NCI-H2196 treated with DMSO at 0.1 percent for 48 hours (cell line): ENCODE measurements at regions not wholly inside any gene's neighbourhood (a gene's known extent, or its start where the extent isn't known, plus 50 kb on each side); places are given as distances from the start of the nearest gene placed in this dataset.

ENCODE experiments used
- DNase-seq: peaks from one replicate; lab custom pipeline; 2025; ENCODE audit not compliant: unreplicated experiment; lab: John Stamatoyannopoulos, UW

DNA sequence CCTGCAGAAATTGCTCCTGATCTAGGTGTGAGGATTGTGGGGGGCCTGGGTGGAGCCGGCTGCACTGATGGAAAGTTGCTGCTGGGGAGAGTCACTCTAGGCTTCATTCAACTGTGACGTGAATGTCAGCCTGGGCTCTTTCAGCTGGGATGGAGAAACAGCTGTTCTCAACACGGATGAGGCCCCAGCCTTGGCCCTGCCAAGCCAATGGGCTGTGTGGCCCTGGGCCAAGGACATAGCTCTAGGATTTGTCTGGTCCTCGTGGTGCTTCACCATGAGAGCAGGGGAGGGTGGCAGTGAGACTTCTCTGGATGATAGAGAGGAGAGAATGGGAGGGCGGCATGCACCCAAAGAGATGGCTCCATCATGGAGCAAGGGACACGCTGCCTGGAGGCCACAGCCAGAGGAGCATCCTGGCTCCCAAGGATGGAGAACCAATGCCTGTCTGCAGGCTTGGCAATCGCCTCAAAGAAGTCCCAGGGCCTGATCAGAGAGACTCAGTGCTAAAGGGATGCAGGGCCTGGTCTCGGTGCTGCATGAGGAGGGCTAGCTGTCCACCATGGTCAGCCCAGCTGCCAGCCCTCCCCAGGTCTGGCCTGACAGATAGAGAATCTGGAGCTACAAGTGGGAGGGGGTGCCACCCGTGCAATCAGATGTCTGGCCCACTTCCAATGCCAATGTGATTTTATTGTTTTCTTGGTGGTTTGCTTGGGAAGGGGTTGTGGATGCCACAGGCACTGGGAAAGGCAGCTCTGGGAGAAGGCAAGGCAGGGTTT lies 141.0 kb downstream of the GADD45G start:
- DNase-seq: no peak

DNA sequence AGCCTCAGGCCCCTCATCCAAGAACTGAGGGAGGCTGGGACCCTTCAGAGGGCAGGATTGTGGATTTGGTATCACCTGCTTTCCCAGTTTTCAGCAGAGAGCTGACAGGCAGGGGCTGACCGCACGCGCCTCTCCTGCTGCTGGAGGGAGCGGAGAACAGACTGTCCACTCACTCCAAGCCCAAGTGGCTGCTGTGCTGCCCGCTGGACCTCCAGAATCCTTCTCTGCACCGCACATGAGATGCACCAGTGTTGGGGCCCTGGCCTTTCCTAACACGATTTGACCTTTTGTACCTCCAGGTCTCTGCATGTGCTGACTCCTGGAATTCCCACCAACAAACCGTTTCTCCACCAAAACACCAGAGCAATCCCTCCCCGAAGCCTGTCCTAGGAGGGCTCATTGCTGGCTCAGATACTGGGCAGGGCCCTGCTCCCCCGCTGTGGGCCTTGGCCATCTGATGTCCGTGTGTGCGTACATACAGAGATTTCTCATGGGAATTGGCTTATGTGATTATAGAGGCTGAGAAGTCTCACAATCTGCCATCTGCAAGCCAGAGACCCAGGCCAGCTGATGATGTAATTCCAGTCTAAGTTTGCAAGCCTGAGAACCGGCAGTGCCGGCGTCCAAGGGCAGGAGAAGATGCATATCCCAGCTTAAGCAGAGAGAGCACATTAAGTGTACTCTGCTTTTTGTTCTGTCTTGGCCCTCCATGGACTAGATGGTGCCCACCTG lies 141.7 kb downstream of the GADD45G start:
- DNase-seq: no peak

DNA sequence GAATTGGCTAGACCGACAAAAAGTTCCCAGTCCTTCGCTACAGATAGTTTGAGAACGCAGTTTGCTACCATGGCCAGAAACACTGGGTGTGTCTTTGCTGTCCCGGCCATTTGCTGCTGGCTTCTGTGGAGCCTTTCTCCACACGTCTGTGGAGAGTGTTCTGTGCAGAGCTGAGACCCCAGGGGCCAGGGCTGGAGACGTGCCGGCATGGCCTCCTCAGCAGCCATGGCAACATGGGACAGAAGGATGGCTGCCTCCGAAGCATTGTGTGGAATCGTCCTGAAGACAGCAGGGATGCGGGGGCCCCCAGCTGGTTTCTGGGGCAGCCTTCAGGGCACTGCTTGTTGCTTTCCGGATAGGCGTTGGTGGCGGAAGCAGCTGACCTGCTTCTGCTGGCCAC lies 142.8 kb downstream of the GADD45G start:
- no peak for DNase-seq

DNA sequence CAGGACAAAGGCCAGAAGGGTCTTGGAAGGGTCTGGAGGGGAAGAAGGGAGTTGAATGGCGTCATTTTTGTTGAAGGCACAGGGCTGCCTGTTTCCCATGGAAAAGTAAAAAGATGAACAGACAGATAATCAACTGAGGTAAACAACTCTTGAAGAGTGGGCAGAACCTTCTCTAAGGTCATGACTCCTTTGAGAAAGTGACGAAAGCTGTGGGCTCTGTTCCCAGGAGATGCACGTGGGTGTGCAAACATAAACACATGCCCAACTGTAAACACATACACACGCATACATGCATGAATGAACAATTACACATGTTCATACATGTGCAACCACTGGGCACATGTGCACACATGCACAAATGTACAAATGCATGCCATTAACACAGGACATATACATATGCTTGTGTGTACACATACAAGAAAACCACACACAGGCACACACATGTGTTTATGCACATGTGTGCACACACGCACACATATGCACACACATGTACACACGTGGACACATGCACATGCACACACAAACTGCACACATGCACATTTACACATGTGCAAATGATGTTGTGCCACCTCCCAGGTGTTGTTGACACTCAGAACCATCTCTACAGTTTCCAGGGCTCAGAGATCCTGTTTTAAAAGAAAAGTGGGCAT lies 143.3 kb downstream of the GADD45G start:
- DNase-seq: no peak

DNA sequence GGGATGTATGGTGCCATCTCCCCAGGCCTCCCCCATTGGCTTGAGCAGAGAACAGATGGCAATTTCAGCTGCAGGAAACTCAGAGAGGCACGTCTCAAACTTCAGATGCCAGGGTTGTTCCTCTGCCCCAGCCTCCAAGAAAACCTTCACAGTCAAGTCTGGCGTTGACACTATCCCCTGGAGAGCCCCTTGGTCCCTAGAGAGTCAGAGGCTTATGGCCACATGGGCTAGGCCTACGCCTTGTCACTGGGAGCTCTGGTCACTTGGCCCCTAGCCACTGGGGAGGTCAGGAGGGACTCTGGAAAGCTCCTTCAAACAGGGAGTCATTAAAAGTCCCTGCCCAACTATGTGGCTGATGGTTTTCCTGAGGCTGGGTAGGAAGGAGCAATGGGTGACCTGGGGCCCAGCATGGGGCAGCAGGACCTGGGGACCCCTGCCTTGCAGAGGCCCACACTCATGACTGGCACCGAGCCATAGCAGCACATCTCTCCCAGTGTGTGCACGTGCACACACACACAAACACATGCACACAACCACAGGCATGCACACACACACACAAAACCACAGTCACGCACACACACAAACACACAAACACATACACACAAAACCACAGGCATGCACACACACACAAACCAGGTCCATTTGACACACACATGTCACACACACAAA lies 144.2 kb downstream of the GADD45G start:
- no peak for DNase-seq

DNA sequence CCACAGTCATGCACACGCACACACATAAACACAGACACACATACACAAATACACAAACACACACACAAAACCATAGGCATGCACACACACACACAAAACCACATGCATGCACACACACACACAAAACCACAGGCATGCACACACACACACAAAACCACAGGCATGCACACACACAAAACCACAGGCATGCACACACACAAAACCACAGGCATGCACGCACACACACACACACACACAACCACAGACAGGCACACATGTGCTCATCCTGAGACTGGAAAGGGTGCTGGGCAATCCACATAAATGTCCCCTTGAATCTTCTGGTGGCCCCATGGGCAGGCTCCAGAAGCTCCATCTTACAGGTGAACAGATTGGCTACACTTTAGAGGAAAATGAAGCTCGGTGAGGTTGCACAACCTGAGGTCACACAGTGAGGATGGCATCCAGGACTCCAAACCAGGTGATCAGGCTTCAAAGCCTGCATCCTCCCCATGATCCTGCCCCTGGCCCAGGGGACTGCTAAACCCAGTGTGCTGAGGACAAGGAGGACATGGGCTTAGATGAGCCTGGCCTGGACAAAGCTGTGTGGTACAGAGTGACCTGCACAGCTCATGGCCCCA lies 144.8 kb downstream of the GADD45G start:
- no peak for DNase-seq

DNA sequence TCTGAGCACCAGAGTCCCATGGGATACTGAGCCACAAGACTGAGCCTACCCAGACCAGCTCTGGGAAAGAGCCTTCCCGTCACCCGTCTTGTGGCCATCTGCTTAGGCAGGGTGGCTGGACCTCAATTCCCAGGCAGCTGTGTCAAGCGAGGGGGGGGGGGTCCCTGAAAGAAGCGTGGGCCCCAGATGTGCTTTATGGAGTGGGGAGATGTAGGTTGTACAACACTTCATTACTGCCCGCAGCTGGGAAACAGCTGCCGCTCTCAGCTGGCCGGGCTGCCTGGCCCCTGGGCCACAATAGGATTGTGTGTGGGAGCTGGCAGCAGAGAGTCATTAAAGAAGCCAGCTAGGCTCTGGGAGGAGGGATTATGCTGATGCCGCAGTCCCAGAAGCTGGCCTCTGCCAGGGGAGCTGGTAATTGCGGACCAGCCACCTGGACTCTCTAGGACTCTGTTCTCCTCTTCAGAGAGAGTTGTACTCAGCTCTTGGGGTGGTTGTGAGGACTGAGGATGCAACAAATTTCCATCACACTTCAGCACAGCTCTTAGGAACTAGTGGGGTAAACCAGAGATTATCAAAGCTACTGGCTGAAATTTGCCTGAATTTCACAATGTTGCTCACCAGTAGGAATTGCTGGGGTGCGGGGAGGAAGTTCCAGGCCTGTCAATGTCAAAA lies 145.4 kb downstream of the GADD45G start:
- DNase-seq: no peak

DNA sequence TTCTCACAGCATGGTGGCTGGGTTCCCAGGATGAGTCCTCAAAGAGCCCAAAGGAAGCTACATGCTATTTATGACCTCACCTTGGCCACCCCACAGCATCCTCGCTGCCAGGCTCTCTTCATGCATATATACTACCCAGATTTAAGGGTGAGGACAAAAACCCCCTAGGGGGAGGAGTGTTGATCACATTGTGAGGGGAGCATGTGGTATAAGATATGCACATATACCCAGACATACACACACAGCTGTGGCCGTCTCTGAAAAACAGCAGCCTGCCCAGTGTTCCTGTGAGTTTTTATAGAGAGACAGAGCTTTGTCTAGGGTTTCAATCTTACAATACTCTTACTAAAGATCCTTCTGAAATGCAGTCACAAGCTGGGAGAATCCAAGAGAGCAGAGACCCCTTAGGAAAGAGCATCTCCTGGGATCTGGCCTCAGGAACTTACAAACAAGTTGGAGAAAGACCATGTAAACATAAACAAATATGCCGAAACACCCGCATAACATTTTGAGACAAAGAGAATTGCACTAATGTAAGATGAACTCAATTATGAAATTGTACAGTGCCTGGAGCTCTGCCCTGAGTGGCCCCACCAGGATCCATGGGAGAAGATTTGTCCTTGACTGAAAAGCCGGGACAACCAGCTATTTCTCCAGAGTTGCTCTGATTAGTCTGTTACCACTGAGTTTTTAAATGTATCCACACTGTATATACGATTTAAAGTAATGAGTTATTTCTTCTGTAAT lies 146.4 kb downstream of the GADD45G start:
- DNase-seq: no peak

DNA sequence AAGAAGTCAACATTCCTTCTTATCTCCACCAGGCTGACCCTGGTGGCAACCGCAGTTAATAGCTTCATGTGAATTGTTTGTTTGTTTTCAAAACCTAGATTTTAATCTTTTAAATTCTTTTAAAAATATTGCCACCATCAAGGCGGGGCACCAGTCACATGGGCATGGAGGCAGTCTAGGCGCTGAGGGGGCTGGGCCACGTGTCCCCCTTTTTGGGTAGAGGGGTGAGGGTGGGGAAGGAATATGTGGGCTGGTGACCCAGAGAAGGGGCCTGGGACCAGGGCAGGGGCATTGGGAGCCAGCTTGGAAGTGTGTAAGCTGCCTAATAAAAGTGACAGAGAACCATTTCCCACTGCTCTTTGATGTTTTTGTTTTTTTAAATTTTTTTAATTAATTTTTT lies 147.3 kb downstream of the GADD45G start:
- no peak for DNase-seq

DNA sequence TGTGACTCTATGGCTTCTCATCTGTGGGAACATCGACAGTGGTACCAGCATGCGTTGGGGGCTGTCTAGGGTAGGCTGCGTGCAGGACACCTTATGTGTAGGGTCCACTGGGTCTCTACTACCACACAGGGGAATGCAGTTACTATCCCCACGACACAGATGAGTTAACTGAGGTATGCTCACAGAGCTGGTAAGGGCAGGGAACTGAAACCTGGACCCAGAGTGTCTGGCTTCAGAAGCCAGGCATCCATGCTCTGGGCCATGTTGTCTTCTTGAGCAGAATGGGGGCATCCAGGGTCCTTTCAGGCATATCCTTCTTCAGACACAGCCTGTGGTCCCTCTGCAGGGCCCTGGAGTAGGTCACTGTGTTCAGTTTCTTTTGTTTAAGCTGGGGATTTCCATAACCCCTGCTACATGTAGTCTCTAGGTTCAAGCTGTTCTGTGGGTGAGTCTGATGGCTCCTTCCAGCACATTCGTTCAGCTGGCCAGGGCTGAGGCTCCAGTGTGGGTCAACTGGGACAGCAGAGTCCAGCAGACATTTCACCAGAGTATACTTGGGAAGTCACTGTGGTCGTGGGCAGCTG lies 148.8 kb downstream of the GADD45G start:
- no peak for DNase-seq

DNA sequence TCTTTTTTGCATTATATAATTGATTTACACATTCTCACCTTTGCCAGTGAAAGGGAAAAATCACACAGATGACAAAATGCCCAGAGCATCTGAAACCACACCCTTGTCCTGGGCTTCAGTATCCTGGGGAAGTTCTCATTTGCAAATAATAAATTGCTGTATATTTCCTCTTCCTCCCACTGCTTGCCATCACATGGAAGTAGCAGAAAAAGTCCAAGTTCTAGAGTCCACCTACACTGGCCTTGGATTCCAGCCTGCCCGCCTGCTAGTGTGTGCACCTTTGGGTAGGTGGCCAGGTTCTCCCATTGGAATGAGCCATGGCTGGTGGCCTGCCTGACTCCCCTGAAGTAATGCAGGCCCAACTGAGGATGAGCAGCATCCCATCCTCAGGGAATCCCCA lies 149.4 kb downstream of the GADD45G start:
- no peak for DNase-seq

DNA sequence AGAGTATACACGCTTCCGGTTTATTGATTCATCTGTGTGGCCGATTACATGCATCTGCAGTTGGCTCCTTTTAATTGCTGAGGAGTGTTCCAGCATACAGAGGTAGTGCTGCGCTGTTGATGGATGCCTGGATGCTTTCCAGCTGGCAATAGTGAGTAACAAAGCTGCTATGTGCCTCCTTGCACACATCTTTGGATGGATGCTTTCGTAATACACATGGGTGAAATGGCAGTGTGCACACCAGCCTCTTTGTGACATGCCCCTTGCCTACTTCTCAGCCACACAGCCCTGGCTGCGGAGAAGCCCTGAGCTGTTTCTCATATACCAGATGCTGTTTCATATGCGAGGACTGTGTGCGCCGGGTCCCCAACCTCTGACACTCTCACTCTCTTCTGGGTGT lies 151.0 kb downstream of the GADD45G start:
- DNase-seq: no peak

DNA sequence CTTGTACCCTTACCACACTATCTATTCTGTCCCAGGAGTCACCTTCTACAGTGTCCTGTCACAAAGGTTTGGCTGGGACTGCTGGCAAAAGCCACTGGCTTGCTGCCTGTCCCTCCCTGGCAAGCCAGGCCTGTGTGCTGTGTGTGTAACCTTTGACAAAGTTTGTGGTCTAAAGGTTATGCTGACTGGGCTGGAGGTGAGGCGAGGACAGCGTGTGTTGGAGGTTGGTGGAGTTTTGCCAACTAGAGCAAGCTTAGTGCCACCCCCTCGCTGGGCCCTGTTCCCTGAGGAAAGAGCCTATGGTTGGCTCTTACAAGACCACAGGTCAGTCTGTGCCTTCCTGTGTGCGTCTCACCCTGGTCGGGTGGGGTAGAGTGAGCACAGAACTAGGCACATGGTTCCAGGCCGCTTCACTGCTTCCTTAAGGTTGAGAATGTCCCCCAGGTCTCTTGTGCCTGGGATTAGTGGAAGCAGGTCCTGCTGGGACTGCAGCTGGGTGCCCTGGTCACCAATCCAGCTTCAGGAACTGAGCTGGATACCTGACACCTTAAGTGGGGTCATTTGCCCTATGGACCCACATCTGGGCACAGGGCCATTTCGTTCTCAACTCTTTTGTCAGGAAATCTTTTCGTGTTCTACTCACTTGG lies 152.2 kb downstream of the GADD45G start:
- DNase-seq: no peak

DNA sequence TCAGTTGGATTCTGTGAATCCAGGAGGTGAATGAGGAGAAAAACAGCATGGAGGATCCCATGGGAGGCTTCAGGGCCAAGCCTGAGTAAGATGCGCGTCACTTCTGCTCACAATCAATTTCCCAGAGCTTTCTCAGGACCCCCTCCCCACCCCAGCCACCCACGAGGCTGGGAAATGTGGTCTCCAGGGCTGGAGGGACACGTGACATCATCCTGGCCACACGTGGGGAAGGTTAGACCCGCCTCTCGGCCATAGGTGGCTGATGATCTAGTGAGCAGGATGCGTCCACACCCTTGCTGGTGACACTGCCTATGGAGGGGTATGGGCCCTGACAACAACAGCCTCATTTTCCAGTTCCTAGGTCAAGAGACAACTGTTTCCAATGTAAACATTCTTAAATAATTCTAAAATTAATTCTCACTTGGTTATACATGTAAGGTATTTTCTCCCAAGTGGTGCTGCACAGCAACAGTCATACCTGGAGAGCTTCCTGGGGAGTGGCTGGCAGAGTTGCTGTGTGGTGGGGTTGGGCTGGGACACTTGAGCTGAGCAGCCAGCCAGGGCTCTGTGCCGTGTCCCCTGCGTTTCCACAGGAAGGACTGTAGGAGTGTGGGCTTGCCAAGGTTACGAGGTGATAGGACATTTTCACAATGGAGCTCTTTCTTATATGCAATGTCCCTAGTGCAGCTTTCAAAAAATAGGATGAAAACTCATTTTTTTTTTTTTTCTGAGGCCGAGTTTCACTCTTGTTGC lies 153.1 kb downstream of the GADD45G start:
- no peak for DNase-seq

DNA sequence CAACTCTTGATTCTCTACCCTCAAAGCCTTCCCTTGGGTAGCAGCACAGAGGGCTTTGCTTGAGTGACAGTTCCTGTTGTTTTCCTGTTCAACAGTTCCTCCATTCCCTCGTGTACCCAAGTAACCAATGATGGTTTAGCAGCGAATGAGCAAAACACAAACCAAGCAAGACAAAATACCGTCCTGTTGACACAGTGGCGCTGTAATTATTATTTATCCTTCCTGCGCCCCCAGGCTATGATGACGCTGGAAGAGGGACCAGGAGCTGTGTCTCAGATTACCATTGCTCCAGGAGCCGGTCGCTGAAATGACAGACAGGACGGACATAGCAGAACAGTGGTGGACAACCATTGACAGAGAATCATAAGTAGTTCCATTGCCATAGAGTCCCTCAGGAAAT lies 154.8 kb downstream of the GADD45G start:
- DNase-seq: no peak

DNA sequence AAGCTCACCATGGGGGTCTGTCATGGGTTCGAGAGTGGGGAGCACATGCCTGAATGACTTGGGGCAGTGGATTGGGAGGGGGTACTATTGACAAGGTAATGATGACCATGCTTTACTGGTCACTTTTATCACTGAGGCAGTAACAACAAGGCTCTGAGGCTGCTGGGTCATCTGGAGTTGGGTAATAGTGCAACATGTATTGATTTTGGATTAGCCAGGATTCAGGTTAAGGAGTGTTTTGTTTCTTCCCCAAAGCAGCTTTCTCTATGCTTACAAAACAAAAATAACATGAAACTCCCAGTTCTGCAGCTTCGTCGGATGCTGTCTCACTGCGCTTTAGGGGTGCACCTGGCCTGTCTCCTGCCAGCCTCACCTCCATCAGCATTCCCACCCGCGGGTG lies 155.3 kb downstream of the GADD45G start:
- no peak for DNase-seq

DNA sequence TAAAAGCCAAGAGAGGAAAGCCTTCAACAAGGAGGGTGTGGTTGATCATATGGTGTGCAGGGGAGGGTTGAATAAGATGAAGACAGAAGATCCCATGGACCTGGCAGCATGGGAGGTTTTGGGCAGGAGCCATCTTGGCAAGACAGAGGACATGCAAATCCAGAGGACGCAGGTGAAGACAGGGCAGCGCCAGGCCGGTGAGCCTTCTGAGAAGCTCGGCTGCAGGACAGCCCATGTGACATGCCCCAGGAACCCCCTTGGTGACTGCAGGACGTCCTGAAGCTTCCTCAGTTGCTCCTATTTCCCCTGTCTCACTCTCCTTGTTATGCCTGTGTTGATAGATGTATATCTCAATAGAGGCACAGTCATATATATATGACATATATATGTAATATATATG lies 159.4 kb downstream of the GADD45G start:
- no peak for DNase-seq

DNA sequence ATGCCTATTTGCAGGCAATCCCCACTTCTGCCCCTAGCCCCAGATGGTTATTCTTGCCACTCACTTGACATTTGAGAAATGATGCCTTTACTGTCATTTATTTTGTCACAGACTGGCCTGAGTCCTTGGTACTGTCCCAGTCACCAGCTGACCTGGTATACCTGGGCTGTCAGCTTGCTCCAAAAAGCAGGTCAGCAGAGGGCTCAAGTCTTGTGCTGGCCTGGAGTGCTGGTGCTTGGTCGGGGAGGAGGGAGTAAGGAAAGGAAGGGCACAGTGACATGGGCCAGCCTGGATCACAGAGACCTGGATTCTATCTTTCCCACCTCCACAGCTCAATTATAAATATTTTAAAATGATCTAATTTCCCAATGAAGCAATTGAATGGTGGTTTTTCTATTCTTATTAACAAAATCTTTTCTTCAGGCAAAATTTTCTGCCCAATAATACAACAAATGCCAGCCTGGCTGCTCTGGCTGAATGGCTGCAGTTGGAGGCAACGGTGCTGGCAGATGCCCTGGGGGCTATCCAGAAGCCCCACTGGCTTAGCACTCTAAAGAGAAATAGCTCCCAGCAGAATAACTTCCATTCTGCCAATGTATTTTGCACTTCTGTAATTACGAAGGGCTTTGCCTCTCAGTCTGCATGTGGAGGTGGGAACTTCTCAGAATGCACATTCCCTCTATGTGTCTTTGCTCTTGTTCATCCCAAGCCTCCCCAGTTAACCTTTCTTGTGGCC lies 160.6 kb downstream of the GADD45G start:
- no peak for DNase-seq
